Ecto neural progenitor cell (in vitro differentiated cells): ENCODE measurements at regions not wholly inside any gene's neighbourhood (a gene's known extent, or its start where the extent isn't known, plus 50 kb on each side); places are given as distances from the start of the nearest gene placed in this dataset.
"Not testable (repeated sequence)": the region's sequence is repeated elsewhere in the genome, so short reads cannot be mapped to it uniquely, and the experiment has no call there.

Source experiments
- DNase-seq: peaks from one replicate; pipeline ENCODE4 v3.0.0-alpha.2; 2018; ENCODE audit warnings: low spot score

DNA sequence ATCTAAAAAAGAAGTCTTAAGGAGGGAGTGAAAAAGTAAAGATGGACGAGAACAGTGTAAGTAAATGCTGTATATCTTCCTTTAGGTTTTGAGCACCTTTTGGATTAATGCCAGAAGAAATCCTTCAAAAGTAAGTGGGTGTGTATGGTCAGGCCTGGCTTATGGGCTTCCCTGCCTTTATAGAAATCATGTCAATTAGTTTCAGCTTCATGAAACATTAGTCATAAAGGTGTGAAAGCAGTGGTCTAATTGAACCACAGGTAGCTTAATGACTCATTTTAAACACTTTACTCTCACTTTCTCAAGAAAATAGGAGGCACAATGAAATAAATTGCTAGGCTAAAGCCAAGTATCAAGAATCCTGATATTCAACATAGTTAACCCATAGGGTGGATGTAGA, 467.4 kb upstream of the DPPA4 start:
- DNase-seq = no peak

DNA sequence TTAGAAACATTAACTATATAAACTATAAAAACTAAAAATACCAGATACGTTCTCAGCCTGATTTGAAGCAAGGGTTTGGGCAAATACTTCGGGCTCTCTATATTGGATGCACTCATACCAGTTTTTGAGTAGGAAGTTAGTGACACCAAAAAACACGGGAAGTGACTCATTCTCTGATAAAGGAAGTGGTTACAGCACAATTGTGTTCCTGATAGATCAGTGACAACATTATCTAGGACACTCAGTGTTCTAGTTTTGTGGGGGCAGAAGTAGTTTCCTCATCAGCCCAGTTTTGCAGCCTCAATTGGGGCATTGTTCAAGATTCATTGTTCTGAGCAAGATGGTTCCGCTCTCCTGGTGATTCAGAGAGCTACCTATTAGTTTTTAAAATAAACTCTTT, 469.6 kb upstream of the DPPA4 start:
- DNase-seq = no peak

GRCh38 chr3:109809513-109809912, 472.2 kb upstream of the DPPA4 start:
- DNase-seq = no peak

- no peak for DNase-seq
Observed at GRCh38 chr3:109818081-109818480, 480.7 kb upstream of the DPPA4 start.

DNA sequence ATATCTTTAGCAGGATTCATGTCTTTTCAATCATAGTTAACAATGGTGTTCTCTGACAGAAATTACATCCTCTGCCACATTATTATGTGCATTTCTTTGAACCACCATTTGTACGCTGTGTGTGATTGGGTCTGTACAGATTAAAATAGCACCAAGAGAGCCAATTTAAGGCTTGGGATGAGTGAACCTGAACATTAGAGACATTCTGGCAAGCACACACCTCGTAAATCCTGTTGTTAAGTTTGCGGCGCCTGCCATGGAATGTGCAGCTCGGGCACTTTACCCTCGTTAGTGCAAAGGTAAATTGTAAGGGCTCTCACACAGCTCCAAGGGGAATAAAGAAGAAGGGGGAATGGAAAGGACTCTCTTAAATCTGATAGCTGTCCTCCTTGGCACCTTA, 482.4 kb upstream of the DPPA4 start:
- no peak for DNase-seq

- no peak for DNase-seq
Observed at GRCh38 chr3:109825971-109826810, 488.8 kb upstream of the DPPA4 start.

DNA sequence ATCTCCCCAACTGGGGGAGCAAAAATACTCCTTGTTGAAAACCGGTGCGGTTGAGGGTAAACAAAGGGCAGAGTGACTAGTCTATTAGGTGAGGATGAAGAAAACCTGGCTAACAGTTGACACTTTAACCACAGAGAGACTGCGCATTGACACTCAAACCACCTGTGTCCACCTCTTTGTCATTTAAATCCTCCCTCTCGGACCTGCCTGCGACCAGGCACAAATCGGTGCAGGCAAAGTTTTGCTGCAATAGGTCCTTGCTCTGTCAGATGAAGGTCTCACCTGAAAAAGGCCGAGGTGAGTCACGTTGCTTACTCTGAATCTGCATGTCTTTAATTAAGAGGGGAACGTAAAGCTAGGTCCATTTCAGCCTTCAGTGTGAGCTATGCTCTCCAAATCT, 494.1 kb upstream of the DPPA4 start:
- no peak for DNase-seq

GRCh38 chr3:109835958-109836357, 498.6 kb upstream of the DPPA4 start:
- DNase-seq = no peak

- no peak for DNase-seq
Observed at GRCh38 chr3:109851854-109852253, 514.5 kb upstream of the DPPA4 start.

DNA sequence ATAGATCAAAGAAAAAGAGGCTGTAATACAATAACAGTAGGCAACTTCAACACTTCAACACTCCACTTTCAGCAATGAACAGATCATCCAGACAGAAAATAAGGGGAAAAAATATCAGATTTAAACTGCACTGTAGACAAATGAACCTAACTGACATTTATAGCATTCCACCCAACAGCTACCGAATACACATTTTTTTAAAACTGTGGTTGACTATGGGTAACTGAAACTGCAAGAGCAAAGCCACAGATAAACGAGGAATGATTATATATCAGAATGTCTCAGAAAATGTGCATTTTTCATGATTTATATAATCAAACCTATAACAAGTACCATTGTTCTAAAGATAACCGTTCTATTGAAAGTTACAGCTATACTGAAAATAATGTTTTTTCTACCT, 514.9 kb upstream of the DPPA4 start:
- no peak for DNase-seq

GRCh38 chr3:109853077-109853731, 515.9 kb upstream of the DPPA4 start:
- no peak for DNase-seq

DNA sequence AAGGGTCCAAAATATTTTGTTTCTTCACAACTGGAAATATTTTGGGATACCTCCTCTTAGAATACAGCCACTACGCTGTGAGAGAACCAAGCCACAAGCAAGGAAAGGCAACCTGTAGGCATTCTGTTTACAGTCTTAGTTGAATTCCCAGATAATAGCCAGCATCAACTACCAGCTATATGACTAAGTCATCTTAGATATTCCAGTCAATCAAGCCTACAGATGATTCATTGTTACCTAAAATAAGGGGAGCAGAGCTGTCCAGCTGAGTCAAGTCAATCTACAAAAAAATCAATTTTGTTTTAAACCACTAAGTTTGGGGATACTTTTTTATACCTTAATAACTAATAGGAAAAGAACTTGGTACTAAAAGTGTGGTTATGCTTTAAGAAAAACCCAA, 526.4 kb upstream of the DPPA4 start:
- DNase-seq = no peak

DNA sequence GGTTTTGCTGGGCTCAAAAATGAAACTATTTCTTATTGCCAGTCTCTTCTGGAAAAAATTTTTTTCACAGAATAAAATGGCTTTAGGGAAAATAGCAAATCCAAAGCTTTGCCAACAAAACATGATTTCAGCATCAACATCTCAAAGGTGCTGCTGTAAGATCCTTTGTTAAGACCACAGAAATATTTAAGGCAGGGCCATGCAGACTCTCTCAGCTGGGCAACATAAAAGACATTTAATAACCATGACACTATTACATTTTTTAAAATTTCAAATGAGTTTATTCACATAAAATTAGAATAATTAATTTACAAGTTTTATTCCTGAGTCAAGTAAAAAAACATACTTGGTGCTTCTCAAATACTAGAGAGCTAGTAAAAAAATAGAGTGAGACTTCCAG, 527.1 kb upstream of the DPPA4 start:
- DNase-seq = no peak

GRCh38 chr3:109869586-109869985, 532.2 kb upstream of the DPPA4 start:
- DNase-seq = no peak

GRCh38 chr3:109874896-109875708, 537.8 kb upstream of the DPPA4 start:
- DNase-seq = no peak

GRCh38 chr3:109877616-109878015, 540.3 kb upstream of the DPPA4 start:
- not testable (repeated sequence) for DNase-seq

DNA sequence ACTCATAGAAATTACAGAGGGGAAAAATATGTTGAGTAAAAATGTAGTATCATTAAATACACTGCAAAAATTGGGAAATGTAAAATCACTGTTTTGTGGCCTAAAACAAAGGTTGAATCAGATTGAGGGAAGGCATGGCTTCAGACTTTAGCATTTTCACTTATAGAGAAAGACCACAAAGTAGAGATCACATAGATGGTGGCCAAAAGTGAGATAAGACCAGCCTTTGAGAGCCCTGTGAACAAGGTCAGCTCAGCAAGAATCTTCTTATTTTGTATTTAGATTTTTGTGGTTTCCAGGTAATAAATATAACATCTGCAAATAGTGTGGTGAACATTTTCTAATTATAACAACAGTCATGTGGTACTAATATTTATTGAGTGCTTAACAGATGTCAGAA, 544.8 kb upstream of the DPPA4 start:
- no peak for DNase-seq

- DNase-seq = no peak
Observed at GRCh38 chr3:109887293-109887692, 549.9 kb upstream of the DPPA4 start.

DNA sequence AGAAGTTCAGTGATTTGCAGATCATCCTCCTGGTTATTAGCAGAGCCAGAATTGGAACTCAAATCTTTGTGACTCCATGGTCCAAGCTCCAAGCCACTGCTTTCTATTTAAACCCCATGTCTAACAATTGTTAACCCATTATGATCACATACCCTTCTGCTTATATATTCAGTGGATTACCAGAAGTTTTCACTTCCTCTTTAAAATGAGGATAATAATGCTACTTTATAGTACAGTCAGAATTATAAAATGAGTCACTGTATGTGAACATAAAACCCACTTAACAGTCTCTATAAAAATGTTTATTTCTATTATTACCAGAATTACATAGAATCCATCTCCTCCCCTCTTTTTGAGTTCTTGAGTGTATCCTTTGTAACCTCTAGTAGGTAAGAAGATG, 550.7 kb upstream of the DPPA4 start:
- no peak for DNase-seq

GRCh38 chr3:109897734-109898133, 560.4 kb upstream of the DPPA4 start:
- DNase-seq = no peak

DNA sequence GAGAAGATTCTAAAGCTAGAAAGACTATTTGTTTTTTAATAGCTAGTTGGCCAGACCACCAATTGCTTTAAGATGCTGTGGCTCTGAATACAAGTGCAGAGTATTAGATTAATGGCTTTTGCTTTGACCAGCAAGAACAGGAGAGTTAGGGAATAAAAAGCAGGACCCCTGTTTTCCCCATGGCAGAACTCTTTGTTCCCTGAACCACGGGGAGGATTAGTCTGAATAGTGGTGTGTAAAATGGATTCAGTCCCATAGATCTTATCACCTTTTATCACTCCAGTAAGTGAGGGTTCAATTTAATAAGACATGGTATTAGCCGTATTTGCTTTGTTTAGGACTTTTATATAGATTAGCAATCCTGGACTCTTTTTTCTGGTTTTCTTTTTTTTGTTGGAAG, 562.6 kb upstream of the DPPA4 start:
- DNase-seq = no peak

GRCh38 chr3:109900783-109901182, 563.4 kb upstream of the DPPA4 start:
- DNase-seq = no peak

- no peak for DNase-seq
Observed at GRCh38 chr3:109902549-109902948, 565.2 kb upstream of the DPPA4 start.
